Renal cortex interstitium (tissue), 11 donors: ENCODE measurements at regions not wholly inside any gene's neighbourhood (a gene's known extent, or its start where the extent isn't known, plus 50 kb on each side); places are given as distances from the start of the nearest gene placed in this dataset.
A peak's percentile ranks its signal among the peaks of the same experiment; 100 is the strongest.

Experiments
- DNase-seq, 11 donors: peaks; one replicate each; pipeline ENCODE4 v3.0.0-alpha.2; 2013; ENCODE audit warnings: low read depth in 9 of 11, low spot score in 4 of 11; ENCODE audit errors: extremely low read depth in 1 of 11

DNA sequence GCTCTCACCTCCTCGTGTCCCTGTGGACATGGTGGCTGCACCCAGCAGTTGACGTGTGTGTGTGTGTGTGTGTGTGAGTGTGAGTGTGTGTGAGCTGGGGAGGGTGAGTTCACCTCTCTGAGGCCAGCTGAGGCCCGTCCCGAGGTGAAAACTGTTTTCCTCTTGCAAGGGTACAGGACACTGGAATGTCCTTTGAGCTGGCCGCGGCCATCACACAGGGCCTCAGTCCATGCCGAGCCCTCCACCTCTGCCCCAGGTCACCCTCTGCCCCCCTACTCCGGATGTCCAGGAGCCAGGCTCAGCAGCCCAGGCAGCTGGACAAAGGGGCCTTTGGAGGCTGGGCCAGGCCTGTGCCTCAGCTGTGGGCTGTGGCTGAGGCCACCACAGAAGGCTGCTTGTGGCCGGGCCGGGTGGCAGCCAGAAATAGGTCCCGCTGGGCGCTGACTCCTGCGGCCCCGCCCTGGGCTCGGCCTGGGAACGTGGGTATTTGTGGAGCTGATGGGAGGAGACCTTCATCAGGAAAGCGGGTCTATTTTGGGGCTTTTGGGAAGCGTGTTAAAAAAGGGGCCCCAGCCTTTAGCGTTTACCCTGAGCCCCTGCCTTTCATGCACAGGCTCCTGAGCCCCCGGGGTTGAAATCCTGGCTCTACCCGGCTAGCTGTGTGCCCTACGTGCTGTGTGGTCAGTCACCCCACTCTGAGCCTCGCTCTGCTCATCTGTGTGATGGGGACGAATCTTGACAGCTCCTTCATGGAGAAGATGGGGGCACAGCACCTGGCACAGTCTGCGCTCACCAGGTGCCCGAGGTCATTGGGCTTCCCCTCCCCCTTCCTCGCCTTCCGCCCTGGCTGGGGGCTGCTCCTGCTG, 75.1 kb upstream of the IER5L start:
- DNase-seq = no peak

DNA sequence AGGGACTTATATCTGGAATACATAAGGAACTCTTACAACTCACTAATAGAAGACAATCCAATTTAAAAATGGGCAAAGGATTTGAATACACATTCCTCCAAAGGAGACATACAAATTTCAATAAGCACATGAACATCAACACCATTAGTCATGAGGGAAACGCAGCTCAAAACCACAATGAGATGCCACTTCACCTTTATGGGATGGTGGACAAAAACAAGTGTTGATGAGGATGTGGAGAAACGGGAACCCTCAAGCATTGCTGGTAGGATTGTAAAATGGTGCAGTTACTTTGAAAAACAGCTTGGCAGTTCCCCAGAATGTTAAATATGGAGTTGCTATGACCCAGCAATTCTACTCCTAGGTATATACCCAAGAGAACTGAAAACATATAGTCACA, 72.7 kb upstream of the IER5L start:
- no peak for DNase-seq

- no peak for DNase-seq
These were observed 69.5 kb upstream of the IER5L start for GRCh38 chr9:129247285-129248153.

DNA sequence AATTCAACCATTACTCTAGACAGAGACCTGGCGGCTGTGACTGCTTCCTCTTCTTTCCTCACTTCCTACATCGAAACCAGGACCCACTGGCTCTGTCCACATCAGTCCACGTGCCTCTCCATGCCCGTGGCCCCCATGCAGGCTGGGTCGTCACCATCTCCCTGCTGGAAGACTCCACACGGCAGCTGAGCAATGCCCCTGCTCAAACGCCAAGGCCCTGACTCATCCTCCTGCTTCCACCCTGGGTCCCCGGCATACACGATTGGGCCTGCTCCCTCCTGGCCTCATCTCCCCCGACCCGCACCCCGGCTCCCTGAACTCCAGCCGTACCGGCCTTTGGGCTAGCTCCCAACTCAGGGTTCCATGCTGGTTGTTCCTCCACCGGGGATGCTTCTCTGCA, 67.2 kb upstream of the IER5L start:
- no peak for DNase-seq

DNA sequence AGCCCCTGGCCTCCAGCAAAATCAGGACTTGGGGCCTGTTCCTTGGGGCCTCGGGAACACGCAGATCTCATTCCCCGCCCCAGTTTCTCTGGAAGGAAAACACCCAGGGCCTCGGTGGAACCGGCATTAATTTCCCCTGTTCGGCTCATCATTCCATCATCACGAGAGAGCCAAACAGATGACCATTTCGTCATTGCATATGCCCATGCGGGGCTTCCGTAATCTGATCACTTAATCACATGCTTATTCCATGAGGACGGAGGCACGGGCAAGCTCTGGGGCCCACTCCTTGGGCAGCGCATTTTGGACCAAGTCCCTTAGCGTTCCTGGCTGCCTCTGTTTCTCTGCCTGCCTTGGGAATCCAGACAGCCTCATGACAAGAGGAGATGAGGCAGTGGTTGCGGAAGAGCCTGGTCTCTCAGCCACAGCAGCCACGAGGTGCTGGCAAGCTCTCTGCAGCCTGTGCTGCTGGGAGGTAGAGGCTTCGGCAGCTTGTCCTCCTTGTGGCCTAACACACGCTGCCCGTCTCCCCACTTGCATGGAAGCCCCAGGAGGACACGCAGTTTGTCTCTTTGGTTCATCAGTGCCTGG, 65.0 kb upstream of the IER5L start:
- DNase-seq = no peak

DNA sequence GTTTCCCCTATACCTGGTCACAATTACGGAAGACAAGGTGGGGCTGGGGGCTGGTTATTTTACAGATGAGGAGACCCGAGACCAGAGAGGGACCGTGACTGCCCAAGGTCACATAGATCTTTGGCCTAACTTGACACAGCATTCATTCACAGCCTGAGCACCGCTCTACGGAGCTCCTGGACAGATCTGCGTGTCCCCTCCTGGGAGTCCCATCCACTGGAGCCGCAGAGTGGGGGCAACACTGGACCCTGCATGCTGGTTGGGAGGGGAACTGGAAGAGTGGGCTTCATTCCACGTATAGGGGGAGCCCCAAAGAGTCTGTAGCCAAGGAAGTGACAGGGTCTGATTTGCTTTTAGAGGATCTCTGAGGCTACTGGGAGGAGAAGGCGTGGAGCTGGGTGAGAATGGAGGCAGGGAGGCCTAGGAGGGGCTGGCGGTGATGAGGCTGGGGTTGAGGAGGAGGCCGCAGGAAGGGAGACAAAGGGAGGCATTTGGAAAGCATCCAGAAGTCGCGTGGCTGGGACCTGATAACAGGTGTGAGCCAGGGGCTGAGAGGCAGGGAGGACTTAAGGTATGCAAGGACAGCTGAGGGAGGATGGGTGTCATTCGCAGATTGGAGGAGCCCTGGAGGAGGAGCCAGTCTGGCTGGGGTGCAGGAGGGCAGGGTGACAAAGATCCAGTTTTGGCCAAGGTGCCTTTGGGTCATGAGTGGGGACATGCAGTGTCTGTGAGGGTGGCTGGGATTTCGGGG, 64.3 kb upstream of the IER5L start:
- no peak for DNase-seq

DNA sequence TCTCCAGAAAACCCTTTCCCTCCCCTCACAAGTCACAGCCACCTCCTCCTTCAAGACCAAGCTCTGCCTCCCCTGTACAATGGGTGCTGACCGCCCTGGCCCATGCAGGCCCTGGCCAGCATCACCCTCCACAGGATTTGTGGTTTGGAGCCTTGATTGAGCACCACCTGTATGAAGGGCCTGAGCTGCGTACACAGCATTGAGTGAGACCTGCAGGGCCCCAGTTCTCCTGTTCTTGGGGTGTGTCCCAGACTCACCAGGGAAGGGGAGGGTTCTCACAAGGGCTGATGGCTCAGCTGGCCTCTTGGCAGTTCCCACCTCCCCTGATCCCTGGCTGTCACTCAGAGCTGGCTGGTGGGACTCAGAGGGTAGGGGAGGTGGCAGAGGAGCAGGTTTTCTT, 63.7 kb upstream of the IER5L start:
- no peak for DNase-seq

GRCh38 chr9:129240581-129241211, 62.6 kb upstream of the IER5L start:
- DNase-seq = no peak

- no peak for DNase-seq
These were observed 62.0 kb upstream of the IER5L start for GRCh38 chr9:129239946-129240490.

DNA sequence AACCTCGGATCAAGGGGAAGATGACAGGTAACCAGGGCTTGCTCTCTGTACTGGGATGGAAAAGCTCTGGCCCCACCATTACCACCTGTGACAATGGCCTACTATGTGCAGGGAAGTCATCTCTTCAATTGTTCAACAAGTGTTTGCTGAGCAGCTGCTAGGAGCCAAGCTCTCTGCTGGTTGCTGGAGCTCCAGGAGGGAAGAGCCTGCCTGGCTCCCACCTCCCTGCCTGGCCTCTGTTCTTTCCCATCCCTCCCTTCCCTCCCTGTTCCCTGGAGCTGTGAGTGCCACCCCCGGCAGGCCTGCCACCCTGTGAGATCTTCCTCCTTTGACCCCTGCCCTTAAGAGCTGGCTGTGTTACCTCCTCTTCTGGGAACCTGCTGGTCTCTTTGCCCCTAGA, 59.7 kb upstream of the IER5L start:
- DNase-seq = no peak

DNA sequence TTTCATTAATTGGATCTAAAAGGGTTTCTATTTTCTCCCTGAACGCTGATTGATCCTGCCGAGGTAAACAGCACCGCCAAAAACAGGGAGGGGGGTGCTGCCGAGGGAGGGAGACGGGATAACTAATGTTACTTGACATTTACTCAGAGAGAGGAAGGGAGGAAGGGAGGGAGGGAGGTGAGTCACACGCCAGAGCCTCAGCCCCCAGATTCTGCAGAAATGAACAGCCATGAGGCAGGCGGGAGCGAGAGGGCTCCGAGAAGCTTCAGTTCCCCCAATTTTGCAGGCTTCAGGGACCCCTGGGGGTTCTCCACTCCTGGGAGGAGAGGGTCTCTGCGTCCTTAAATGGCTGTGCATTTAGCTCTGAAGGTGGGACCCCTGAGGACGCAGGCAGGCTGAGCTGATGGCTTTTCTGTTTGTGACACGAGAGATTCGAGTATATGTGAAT, 59.1 kb upstream of the IER5L start:
- peak in 2 of 11 donors; percentile 22 to 23 for DNase-seq

DNA sequence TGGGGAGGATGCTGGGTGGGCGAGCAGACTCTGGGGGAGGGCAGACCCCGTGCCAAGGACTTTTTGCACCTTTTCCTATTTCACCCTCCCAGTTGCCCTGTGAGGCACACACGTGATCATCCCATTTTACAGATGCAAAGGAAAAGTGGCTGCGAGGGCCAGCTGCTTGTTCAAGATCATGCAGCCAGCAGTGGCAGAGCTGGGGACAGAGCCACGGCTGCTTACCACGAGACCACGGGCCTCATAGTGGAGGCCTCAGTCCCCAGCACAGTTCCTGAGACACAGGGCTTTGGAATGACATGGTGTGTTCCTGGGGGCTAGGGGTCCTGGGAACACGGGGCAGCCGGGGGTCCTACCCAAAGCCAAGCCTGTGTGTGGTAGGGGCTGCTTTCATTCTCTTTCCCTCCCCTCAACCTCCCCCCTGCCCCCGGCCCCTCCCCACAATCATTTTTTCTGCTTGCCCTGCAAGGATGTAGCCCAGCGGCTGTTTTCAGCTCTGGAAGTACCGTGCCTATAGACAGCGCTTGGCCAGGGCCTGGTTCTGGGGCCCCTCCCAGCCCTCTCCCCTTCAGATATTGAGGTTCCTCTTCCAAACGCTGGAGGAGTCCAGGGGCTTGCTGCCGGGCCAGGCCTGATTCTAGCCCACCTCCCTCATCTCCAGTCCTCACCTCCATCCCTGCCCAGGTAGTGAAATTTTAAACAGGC, 58.5 kb upstream of the IER5L start:
- DNase-seq = no peak

DNA sequence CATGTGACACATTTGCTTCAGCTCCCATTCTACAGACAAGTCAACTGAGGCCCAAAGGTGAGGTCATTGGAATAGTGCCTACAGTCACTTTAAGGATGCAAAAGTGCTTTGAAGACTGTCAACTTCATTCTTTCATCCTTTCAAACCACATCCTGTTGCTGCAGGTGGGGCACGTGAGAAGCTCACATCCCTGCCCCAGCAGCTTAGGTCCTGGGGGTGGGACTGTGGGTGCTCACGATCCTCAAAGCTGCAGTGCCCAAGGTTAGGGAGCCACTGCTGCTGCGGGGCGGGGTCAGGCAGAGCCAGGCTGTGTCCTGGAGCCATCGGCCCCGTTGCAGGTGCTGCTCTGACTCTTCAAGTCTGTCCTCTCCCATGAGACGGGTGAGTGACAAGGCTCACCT, 57.9 kb upstream of the IER5L start:
- DNase-seq = no peak

DNA sequence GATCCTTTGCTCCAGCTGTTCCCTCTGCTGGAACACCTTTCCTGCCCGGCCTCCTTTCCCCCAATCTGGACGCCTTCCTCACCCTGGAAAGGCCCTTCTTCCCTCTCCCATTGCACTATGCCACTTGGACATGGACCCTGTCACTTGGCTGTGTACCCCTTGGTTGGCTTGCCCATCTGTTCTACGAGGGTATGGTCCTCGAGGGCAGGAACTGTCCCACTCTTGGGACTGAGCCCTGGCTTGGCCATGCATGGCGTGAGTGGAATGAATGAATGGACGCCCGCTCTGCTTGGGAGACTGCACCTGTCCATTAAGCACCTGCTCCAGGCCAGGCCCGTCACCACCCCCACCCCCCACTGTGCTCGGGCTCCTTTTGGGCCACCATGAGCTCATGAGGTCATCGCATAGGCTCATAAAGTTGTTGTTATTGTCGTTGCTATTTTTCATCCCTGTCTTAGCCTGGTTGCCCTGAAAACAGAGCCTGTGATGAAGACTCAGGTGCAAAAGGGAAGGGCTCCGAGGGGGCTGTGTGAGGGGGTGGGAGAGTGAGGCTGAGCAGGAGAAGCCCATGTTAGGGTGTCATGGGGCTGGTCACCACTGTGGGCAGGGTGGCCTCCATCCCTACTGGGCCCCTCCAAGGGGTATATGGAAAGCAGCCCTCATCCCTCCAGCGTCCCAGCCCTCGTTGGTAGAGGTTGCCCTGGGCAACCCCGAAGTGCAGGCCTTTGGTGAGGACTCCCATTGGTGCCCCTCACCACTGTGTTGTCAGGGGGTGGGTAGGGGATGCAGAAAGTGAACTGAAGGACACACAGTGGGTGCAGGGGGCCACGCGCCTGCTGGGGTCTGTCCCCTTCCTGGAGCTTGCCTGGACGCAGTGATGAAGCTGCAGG, 57.2 kb upstream of the IER5L start:
- DNase-seq = no peak

GRCh38 chr9:129234491-129234890, 56.4 kb upstream of the IER5L start:
- DNase-seq = no peak

- DNase-seq = no peak
These were observed 55.0 kb upstream of the IER5L start for GRCh38 chr9:129232839-129233591.
